Astrocyte of the cerebellum (primary cell): ENCODE measurements at regions not wholly inside any gene's neighbourhood (a gene's known extent, or its start where the extent isn't known, plus 50 kb on each side); places are given as distances from the start of the nearest gene placed in this dataset.

Experiments used
- DNase-seq: peaks from one replicate; pipeline ENCODE4 v3.0.0-alpha.2; 2011; ENCODE audit warnings: low read depth
- H3K4me3 ChIP-seq: 2 replicates; pipeline ENCODE4 v1.5.1; 2011; ENCODE audit warnings: mild to moderate bottlenecking, low read depth, low read length, moderate library complexity
- CTCF ChIP-seq: IDR thresholded peaks from 2 replicates; pipeline ENCODE4 v1.5.1; 2012; ENCODE audit warnings: low read length, low read depth, moderate library complexity, mild to moderate bottlenecking; ENCODE audit errors: missing control alignments
- in situ Hi-C: cut with HindIII; loops from 2 replicates; pipeline ENCODE4 v1.10.0; 2017; ENCODE audit warnings: low sequenced_read_pairs

DNA sequence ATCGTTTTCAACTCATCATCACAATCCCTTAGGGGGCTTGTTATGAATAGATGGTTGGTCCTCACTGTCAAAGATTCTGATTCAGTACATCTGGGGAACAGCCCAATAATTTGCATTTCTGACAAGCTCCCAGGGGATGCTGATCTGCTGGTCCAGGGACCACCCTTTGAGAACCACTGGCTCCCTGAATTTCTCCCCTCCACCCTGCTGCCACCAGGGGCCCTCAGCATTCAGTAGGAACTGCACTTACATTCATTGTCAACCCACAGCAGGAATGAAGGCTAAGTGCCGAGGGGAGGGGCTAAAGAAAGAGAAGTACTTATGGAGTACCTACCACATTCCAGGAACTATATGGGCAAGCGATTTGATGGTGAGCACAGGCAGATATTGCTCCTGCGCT is 85.9 kb downstream of the BOD1 start:
- no peak overlapping the region for H3K4me3 ChIP-seq
- DNase-seq: no peak
- in situ Hi-C loops: no loop called here
- TF ChIP-seq CTCF: peak; percentile 16

GRCh38 chr5:173529861-173530260 is 86.6 kb downstream of the BOD1 start:
- in situ Hi-C loops: no loop called here
- TF ChIP-seq CTCF: no peak
- DNase-seq: no peak
- no peak overlapping the region for H3K4me3 ChIP-seq

DNA sequence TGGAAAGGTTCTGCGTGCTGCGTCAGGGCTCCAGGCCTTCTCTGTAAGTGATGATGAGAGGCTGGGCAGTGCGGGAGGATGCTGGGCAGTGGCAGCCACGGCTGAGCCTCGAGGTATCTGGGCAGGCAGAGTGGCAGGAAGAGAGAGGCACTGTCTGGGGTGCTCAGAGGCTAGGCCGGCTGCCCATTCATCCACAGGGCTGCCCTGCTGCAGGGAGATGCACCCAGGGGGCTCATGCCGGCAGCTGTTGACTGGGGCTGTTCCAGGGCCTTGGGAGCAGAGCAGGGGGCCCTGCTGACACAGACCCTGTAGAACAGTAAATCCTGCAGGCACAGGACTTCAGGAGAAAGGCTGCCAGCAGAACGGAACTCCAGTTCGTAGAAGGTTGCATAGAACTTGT is 88.8 kb downstream of the BOD1 start:
- in situ Hi-C loops: no loop called here
- H3K4me3 ChIP-seq: no peak overlapping the region
- TF ChIP-seq CTCF: no peak
- DNase-seq: no peak

DNA sequence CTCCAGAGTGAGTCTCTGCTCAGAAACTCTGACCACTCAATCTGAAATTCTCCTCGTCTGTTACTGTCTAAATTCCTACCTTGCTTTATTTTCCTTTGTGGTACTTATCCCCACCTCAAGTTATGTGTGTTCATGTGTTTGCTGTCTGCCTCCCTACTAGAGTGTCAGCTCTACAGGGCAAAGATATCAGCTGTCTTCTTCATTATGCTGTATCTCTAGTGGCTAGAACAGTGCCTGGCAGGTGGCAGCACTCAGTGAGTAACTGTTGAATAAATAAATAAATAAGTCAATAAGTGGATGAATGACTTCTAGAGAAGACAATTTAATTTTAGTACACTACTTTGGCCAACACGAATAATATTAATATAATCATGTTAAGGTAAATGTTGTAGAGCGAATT is 92.3 kb downstream of the BOD1 start:
- in situ Hi-C loops: no loop called here
- no peak for DNase-seq
- H3K4me3 ChIP-seq: no peak overlapping the region
- no peak for TF ChIP-seq CTCF

DNA sequence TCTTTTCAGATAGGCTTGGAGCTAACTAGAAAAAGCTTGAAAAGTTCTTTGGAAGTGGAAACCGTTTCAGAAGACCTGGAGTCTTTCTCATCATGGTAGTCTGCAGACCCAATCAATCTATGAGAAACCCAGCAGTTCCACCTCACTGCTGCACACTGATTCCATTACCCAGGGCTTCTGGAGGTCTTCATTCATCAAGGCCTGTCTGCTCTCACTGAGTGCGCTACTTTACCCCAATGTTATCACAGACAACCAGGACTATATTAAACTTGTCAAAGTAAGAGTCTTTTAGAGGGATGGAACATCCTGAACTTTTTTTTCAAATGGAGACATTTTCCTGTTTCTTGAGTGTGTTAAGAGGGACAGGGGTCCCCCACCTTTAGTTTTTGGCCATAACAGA is 93.1 kb downstream of the BOD1 start:
- no peak for DNase-seq
- no peak overlapping the region for H3K4me3 ChIP-seq
- in situ Hi-C loops: no loop called here
- no peak for TF ChIP-seq CTCF

DNA sequence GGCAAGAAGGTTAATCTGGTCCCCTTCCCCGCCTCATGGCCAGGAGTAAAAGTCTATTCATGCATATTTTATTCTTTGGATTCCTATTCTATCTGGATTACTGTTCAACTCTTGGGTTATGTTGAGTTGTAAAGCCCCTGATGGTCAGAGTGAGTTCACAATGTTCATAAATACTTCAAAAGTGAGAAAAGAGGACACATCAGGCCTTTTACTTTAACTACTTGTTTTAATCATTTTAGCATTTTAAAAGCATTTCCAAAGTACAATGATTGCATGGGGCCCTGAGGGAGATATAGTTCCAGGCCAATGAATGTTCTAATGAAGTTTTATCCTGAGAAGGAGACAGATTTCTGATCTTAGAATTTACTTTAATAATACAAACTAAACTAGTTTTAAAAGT is 93.9 kb downstream of the BOD1 start:
- DNase-seq: no peak
- no peak overlapping the region for H3K4me3 ChIP-seq
- in situ Hi-C loops: no loop called here
- TF ChIP-seq CTCF: no peak

DNA sequence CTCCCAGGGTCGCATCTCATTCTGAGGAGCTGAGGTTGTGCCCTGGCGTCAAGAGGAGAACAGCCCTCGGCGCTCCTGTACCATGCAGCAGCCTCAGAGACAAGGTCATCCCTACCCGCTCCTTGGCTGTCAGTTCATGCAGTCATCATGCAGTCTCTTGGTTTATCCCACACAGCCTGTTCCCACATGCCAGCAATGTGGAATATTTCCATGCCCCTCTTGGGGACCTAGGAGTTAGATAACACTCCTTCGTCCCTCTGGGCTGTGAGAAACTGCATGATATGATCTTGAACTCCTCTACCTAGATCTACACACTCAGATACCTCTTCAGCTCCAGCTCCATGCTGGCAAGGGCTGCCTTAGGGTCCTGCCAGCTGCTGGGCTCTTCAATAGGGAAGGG is 97.6 kb downstream of the BOD1 start:
- no peak for TF ChIP-seq CTCF
- no peak for DNase-seq
- no peak overlapping the region for H3K4me3 ChIP-seq
- in situ Hi-C loops: no loop called here
